Dendritic cell treated with granulocyte-macrophage colony-stimulating factor and Interleukin-4, amounts not matched to agents 40 ng/mL and 50 ng/mL, for 4 days (primary cell): ENCODE measurements at regions not wholly inside any gene's neighbourhood (a gene's known extent, or its start where the extent isn't known, plus 50 kb on each side); places are given as distances from the start of the nearest gene placed in this dataset.

Source experiments
- H3K27ac Mint-ChIP-seq: one replicate; pipeline ENCODE4 v1.8.0; 2022; ENCODE audit warnings: mild to moderate bottlenecking, mixed read lengths
- H3K27me3 Mint-ChIP-seq: one replicate; pipeline ENCODE4 v1.8.0; 2022; ENCODE audit warnings: mild to moderate bottlenecking, mixed read lengths
- H3K36me3 Mint-ChIP-seq: one replicate; pipeline ENCODE4 v1.8.0; 2022; ENCODE audit warnings: low read depth, mixed read lengths
- H3K4me1 Mint-ChIP-seq: one replicate; pipeline ENCODE4 v1.8.0; 2022; ENCODE audit warnings: low read depth, mixed read lengths
- H3K4me3 Mint-ChIP-seq: one replicate; pipeline ENCODE4 v1.8.0; 2022; ENCODE audit warnings: mild to moderate bottlenecking, moderate library complexity, mixed read lengths
- H3K9me3 Mint-ChIP-seq: one replicate; pipeline ENCODE4 v1.8.0; 2022; ENCODE audit warnings: mixed read lengths
- intact Hi-C: fragments of 100-400 bp; cut with micrococcal nuclease; formaldehyde crosslinking; loops from one replicate; pipeline ENCODE4 v1.15.0; 2022

DNA sequence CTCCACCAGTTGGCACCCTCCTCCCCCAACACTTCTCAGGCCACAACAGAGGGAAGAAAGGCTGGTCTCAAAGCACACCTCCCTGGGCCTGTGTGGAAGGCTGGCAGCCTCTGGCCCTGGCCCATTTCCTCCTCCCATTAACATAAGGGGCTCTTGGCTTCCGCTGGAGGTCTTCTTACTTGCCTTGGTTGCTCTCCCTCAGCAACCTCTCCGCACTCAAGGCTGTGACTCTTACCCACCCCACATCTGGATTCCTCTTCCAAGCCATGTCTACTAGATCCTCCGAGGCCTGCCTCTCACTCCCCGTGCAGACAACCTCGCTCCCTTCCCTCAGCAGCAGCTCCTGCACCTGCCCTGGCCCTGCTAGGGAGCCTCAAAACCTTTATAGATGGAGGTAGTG is 76.7 kb upstream of the PRNP start:
- Mint-ChIP-seq H3K4me3 (no peak overlapping the region), H3K27me3 (peaks cover 4% of the 10 kb centered on the region), H3K27ac (peak overlapping the region; percentile 57), H3K9me3 (no peaks in the 10 kb centered on the region), H3K36me3 (no peaks in the 10 kb centered on the region), H3K4me1 (peaks cover 46% of the 10 kb centered on the region)
- intact Hi-C loops = loop anchor here (10.0 kb wide), 1 partner anchor 345 kb away; no protein-coding TSS in a partner anchor

DNA sequence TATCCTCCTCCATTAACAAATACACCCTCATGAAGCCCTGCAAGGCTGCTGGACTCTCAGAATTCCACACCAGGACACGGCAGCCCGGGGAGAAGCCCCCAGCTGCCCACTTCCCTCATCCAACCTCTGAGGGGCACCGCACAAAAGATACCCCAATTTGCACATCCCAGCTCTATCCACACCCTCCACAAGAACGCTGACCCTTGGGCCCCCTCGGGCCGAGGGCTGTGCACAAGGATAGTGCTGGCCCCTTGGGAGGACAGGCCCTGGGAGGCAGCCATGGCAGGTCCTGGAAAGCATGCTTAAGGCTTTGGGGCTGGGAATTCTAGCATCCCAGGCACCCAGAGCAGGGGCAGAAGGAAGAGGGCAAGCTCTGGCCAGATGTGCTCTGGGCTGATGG is 77.4 kb upstream of the PRNP start:
- Mint-ChIP-seq H3K4me3 (no peak overlapping the region), H3K9me3 (no peaks in the 10 kb centered on the region), H3K27me3 (peaks cover 5% of the 10 kb centered on the region), H3K27ac (no peak overlapping the region), H3K4me1 (peaks cover 40% of the 10 kb centered on the region), H3K36me3 (no peaks in the 10 kb centered on the region)
- intact Hi-C loops = loop anchor here (10.0 kb wide), 1 partner anchor 346 kb away; no protein-coding TSS in a partner anchor

DNA sequence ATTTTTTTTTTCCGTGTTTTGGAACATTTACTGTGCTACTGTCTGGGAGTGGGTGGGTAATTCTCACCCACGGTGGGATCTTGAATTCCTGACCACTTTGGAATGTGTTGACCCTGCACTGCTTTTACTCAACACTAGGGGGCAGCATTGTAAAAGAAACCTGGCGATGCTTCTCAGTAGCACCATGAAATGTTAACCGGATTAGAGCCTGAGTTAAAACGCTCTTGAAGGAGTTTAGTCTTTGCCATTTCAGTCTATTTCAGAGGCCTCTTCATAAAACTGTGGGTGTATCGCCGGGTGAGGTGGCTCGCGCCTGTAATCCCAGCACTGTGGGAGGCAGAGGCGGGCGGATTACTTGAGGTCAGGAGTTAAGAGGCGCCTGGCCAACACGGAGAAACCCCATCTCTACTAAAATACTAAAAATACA is 79.0 kb upstream of the PRNP start:
- no peaks in the 10 kb centered on the region for H3K9me3 Mint-ChIP-seq
- H3K4me3 Mint-ChIP-seq = no peak overlapping the region
- H3K27me3 Mint-ChIP-seq = peaks cover 6% of the 10 kb centered on the region
- H3K4me1 Mint-ChIP-seq = peaks cover 33% of the 10 kb centered on the region
- intact Hi-C loops = loop anchor here (1.0 to 10.0 kb wide), 2 partner anchors 113 to 348 kb away; no protein-coding TSS in a partner anchor
- no peaks in the 10 kb centered on the region for H3K36me3 Mint-ChIP-seq
- H3K27ac Mint-ChIP-seq = peak overlapping the region; percentile 13

DNA sequence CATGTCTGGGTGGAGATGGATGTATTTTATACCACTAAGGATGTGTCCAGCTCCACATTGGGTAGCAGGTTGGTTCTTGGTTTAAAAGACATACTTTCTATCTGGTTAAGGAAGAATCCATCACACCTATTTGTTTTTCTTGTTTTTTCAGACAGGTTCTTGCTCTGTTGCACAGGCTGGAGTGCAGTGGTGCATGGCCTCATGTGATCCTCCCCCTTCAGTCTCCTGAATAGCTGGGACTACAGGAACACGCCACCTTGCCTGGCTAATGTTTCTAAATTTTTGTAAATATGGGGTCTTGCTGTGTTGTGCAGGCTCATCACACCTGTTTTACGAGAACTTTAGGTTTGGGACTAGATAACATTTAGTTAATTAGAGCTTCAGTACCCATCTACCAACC is 80.2 kb upstream of the PRNP start:
- peaks cover 33% of the 10 kb centered on the region for H3K4me1 Mint-ChIP-seq
- intact Hi-C loops = loop anchor here (10.0 kb wide), 1 partner anchor 349 kb away; no protein-coding TSS in a partner anchor

DNA sequence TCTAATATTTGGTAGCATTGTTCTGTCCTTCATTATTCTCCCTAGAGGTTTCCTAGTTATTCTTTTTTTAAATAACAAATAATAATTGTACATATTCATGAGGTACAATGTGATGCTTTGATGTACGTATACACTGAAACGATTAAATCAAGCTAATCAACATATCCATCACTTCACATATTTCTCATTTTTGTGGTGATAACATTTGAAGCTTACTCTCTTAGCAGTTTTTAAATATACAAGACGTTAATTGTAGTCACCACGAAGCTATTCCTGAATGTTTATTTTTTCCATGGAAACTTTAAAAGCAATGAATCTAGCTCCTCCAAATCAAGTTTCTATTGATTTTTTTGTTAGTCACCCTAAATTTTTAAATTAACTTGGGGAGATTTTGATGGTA is 81.1 kb upstream of the PRNP start:
- Mint-ChIP-seq H3K27me3 (peaks cover 14% of the 10 kb centered on the region), H3K36me3 (no peaks in the 10 kb centered on the region), H3K9me3 (no peaks in the 10 kb centered on the region), H3K27ac (no peak overlapping the region), H3K4me3 (no peak overlapping the region), H3K4me1 (peaks cover 33% of the 10 kb centered on the region)
- intact Hi-C loops = loop anchor here (10.0 kb wide), 1 partner anchor 350 kb away; no protein-coding TSS in a partner anchor

More for the DNA sequence above, 80.2 kb upstream of the PRNP start:
- no peaks in the 10 kb centered on the region for H3K9me3 Mint-ChIP-seq
- peaks cover 9% of the 10 kb centered on the region for H3K27me3 Mint-ChIP-seq
- no peak overlapping the region for H3K4me3 Mint-ChIP-seq
- no peak overlapping the region for H3K27ac Mint-ChIP-seq
- no peaks in the 10 kb centered on the region for H3K36me3 Mint-ChIP-seq

DNA sequence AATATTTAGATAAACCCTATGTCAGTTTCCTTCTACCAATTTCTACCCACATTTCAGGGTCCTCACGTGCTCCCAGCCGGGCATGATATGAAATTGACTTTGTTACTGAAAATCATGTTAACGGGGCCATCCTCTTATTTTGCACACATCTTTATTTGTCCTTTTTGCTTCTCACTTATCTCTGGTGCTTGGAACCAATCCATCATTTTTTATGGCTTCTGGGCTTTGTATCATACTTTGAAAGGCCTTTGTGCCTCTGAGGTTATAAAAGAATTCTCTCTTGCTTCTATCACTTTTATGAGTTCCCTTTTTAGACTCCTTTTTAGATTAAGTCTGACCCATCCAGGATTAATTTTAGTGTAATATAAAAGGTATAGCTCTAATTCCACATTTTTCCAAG is 81.7 kb upstream of the PRNP start:
- Mint-ChIP-seq H3K9me3 (no peaks in the 10 kb centered on the region), H3K27ac (no peak overlapping the region)
- intact Hi-C loops = loop anchor here (10.0 kb wide), 1 partner anchor 350 kb away; no protein-coding TSS in a partner anchor

DNA sequence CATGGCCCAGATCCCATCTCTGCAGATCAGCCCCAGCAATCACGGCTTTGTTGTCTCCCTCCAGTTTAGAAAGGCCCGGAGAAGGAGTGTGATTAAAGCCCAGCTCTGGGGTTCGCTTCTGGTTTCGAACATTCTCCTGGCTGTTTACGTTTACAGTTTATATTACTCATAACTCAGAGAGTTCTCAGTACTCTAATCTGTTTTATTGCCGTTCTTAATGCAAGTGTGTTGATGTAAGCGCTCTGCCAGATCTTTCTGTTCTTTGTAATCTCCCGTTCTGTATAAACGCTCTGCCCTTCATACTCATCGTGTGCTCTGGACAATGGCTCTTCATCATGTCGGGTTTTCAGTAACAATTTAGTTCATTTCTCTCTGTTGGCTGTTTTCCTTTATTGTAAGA is 82.5 kb upstream of the PRNP start:
- Mint-ChIP-seq H3K4me1 (peaks cover 18% of the 10 kb centered on the region), H3K4me3 (no peak overlapping the region), H3K27me3 (peaks cover 18% of the 10 kb centered on the region), H3K36me3 (no peaks in the 10 kb centered on the region), H3K9me3 (no peaks in the 10 kb centered on the region), H3K27ac (no peak overlapping the region)
- intact Hi-C loops = loop anchor here (10.0 kb wide), 1 partner anchor 351 kb away; no protein-coding TSS in a partner anchor

More for the DNA sequence above, 81.7 kb upstream of the PRNP start:
- Mint-ChIP-seq H3K36me3 (no peaks in the 10 kb centered on the region), H3K4me1 (peaks cover 27% of the 10 kb centered on the region), H3K27me3 (peaks cover 15% of the 10 kb centered on the region), H3K4me3 (no peak overlapping the region)

DNA sequence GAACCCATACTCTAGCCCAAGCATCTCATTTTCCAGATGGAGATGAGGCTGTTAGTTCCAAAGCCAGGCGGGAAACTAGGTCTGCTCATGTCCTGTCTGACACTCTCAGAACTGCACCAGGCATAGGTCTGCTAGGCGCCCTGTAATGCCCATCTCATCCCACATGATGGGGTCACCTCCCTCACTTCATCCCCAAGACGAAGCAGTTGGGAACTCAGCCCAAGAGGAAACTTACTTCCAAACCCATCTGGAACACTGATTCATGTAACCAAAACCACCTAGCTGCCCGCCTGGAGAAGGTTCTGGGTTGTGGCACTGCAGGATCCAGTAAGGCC is 84.0 kb upstream of the PRNP start:
- no peak overlapping the region for H3K4me3 Mint-ChIP-seq
- H3K9me3 Mint-ChIP-seq = no peaks in the 10 kb centered on the region
- no peaks in the 10 kb centered on the region for H3K36me3 Mint-ChIP-seq
- no peak overlapping the region for H3K27ac Mint-ChIP-seq
- H3K27me3 Mint-ChIP-seq = peaks cover 19% of the 10 kb centered on the region
- intact Hi-C loops = loop anchor here (10.0 kb wide), 1 partner anchor 353 kb away; no protein-coding TSS in a partner anchor
- peaks cover 4% of the 10 kb centered on the region for H3K4me1 Mint-ChIP-seq

DNA sequence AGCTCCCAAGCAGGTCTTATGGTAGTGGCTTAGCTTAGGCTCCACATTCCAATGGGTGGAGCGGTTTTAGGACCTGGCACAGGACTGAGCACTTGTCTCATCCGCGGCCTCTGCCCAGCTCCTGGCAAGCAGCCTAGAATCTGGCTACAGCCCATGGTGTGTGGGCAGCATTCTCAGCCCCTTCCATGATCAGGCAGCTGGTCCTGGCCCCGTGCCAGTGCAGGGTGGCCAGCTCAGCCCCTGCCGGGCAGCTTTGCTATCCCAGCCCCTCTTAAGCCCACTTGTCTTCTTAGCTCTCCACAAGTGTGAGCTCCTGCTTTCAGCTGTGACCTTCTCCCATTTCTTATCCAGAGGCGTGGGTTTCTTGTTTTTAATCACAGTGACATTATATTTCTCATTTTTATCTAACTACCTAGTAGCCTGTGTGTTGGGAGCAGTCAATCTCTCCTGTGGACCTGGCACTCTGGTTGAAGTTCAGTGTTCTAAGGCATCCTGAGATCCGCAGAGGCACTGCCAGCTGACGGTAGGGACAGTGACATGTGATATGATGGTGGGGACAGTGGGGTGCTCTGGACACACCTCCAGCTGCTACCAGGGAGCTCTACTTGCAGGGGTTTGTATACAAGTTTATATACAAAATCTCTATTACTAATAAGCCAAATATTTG is 84.5 kb upstream of the PRNP start:
- intact Hi-C loops = loop anchor here (10.0 kb wide), 1 partner anchor 353 kb away; no protein-coding TSS in a partner anchor
- Mint-ChIP-seq H3K27ac (no peak overlapping the region), H3K4me1 (no peaks in the 10 kb centered on the region), H3K27me3 (peaks cover 23% of the 10 kb centered on the region), H3K4me3 (no peak overlapping the region), H3K36me3 (no peaks in the 10 kb centered on the region), H3K9me3 (no peaks in the 10 kb centered on the region)

DNA sequence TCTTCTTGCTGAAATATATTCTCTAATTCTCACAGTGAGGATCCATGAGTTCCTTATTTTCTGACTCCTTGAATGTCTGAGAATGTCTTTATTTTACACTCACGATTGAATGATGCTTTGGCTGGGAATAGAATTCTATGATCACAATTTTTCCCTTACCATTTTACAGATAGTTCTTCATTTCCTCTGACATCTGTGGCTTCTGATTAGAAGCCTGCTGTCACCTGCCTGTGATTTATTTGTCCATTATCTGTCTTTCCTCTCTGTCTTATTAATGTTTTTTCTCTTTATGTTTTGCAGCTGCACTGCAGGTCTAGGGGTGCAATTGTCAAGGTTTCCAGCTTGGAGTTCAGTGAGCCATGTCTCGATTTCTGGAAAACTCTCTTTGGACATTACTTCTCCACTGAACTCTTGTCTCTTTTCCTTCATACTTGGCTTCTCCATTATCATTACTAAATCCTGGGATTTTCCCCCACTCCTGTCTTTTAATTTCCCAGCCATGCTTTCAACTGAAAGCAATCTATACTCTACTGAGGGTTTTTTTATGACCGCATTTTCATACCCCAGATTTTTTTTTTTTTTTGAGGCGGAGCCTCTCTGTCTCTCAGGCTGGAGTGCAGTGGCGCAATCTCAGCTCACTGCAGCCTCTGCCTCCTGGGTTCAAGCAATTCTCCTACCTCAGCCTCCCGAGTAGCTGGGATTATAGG is 85.8 kb upstream of the PRNP start:
- intact Hi-C loops = loop anchor here (10.0 kb wide), 1 partner anchor 354 kb away; no protein-coding TSS in a partner anchor
- no peak overlapping the region for H3K4me3 Mint-ChIP-seq
- H3K36me3 Mint-ChIP-seq = no peaks in the 10 kb centered on the region
- no peak overlapping the region for H3K27ac Mint-ChIP-seq
- H3K4me1 Mint-ChIP-seq = no peaks in the 10 kb centered on the region
- no peaks in the 10 kb centered on the region for H3K9me3 Mint-ChIP-seq
- H3K27me3 Mint-ChIP-seq = peaks cover 25% of the 10 kb centered on the region

DNA sequence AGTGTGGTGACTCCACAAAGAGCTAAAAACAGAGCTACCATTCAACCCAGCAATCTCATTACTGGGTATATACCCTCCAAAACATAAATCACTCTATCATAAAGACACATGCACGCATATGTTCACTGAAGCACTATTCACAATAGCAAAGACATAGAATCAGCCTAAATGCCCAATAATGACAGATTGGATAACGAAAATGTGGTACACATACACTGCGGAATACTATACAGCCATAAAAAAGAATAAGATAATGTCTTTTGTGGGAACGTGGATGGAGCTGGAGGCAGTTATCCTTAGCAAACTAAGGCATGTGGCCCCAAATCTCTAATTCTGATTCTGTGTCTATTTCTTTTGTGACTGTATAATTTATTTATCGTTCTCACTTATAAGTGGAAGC is 89.0 kb upstream of the PRNP start:
- intact Hi-C loops = no loop called here
- no peaks in the 10 kb centered on the region for H3K9me3 Mint-ChIP-seq
- peaks cover 7% of the 10 kb centered on the region for H3K4me1 Mint-ChIP-seq
- peaks cover 32% of the 10 kb centered on the region for H3K27me3 Mint-ChIP-seq
- H3K27ac Mint-ChIP-seq = no peak overlapping the region
- H3K36me3 Mint-ChIP-seq = no peaks in the 10 kb centered on the region
- H3K4me3 Mint-ChIP-seq = no peak overlapping the region

DNA sequence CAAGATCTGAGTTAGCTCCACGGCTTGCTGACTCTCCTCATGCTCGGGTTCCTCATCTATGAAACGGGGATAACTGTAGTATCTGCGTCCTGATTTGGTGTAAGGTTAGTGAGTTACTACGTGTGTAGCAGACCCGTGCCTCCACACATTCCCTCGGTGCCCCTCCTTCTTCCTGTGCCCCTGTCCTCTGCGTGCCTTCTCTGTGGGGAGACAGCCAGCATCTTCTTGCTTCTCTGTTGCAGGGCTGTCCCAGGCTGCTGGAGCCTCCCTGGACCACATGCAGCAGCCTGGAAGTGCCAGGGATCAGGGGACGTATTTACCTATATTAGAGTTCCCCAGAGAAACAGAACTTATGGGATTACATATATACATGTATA is 93.1 kb upstream of the PRNP start:
- Mint-ChIP-seq H3K27ac (no peak overlapping the region), H3K9me3 (no peaks in the 10 kb centered on the region), H3K4me1 (peaks cover 7% of the 10 kb centered on the region), H3K36me3 (no peaks in the 10 kb centered on the region), H3K4me3 (peak overlapping the region; percentile 54), H3K27me3 (peaks cover 30% of the 10 kb centered on the region)
- intact Hi-C loops = loop anchor here (5.0 kb wide), 1 partner anchor 366 kb away; no protein-coding TSS in a partner anchor

DNA sequence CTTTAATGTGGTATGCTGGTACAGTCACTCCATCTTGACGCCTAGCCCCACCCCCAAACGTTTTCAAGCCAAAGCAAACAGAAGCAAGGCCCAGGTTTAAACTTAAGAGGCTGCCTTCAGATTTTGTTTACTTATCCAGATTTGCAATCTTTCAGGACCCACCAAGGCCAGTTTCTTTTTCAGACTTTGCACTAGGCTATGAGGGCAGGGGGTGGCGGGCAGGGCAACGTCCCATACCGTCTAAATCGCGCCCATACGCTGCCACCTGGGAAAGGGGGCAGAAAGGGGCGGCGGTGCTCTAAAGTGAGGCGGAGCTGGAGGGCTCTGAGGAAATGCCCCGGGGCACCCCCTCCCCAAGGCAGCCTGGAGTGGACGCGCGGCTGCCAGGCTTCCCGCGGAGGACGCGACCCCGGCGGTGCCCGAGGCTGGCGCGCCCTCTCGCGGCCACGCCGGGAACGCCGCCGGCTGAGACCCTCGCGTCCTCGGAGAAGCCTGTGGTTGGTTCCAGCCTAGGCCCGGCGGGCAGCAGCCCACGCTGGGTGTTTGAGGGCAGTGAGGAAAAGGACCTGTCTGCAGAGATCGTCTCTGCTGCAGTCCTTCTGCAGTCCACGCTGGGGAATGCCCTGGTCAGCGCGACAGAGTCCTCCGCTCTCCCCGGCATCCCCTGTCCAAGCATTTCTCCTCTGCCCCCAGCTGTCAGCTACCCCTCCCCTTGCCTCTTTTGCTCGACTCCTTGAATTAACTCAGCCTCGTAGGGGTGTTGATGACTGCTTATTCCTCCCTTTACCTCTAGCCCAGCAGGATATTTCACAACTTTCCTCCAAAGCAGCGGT is 93.7 kb upstream of the PRNP start:
- Mint-ChIP-seq H3K27ac (no peak overlapping the region), H3K27me3 (peaks cover 30% of the 10 kb centered on the region), H3K4me1 (peaks cover 7% of the 10 kb centered on the region), H3K4me3 (peak overlapping the region; percentile 54), H3K9me3 (no peaks in the 10 kb centered on the region), H3K36me3 (no peaks in the 10 kb centered on the region)
- intact Hi-C loops = loop anchor here (5.0 kb wide), 1 partner anchor 365 kb away; no protein-coding TSS in a partner anchor
